ENCODE measurements at regions not wholly inside any gene's neighbourhood (a gene's known extent, or its start where the extent isn't known, plus 50 kb on each side); places are given as distances from the start of the nearest gene placed in this dataset.

- Histone ChIP-seq H3K4me2 (ENCODE audit: low read length) (no peak overlapping the region), H3K79me2 (ENCODE audit: low read length) (no peaks in the 10 kb centered on the region), H3K9ac (ENCODE audit: low read length) (no peak overlapping the region), H3K36me3 (replicated peaks; ENCODE audit: low read depth, low read length) (no peaks in the 10 kb centered on the region), H3K4me3 (ENCODE audit: low read length) (no peak overlapping the region), H3K4me1 (ENCODE audit: low read length) (no peaks in the 10 kb centered on the region), H3K27me3 (ENCODE audit: low read depth, low read length) (no peaks in the 10 kb centered on the region), H4K20me1 (ENCODE audit: insufficient read depth, low read length) (no peaks in the 10 kb centered on the region), H3K9me3 (ENCODE audit: insufficient read depth, low read length) (no peaks in the 10 kb centered on the region), H2AFZ (ENCODE audit: low read depth, low read length) (no peak overlapping the region), H3K27ac (ENCODE audit: low read length) (no peak overlapping the region)
- TF ChIP-seq CTCF (IDR thresholded peaks at IDR 0.05; ENCODE audit: low read depth, low read length) (no peak), EZH2phosphoT487 (IDR thresholded peaks at IDR 0.05; ENCODE audit: low read depth) (no peak)
Measured at GRCh38 chr4:12844141-12844540, 640.0 kb downstream of the RAB28 start.

- no peaks in the 10 kb centered on the region for H4K20me1 ChIP-seq (ENCODE audit: insufficient read depth, low read length)
- no peak overlapping the region for H2AFZ ChIP-seq (ENCODE audit: low read depth, low read length)
- H3K4me2 ChIP-seq (ENCODE audit: low read length) = no peak overlapping the region
- no peaks in the 10 kb centered on the region for H3K79me2 ChIP-seq (ENCODE audit: low read length)
- no peak overlapping the region for H3K9ac ChIP-seq (ENCODE audit: low read length)
- no peaks in the 10 kb centered on the region for H3K9me3 ChIP-seq (ENCODE audit: insufficient read depth, low read length)
- no peak overlapping the region for H3K27ac ChIP-seq (ENCODE audit: low read length)
- TF ChIP-seq CTCF (IDR thresholded peaks at IDR 0.05; ENCODE audit: low read depth, low read length) (no peak), EZH2phosphoT487 (IDR thresholded peaks at IDR 0.05; ENCODE audit: low read depth) (no peak)
- no peaks in the 10 kb centered on the region for H3K4me1 ChIP-seq (ENCODE audit: low read length)
- H3K36me3 ChIP-seq (replicated peaks; ENCODE audit: low read depth, low read length) = no peaks in the 10 kb centered on the region
- no peak overlapping the region for H3K4me3 ChIP-seq (ENCODE audit: low read length)
- H3K27me3 ChIP-seq (ENCODE audit: low read depth, low read length) = no peaks in the 10 kb centered on the region
Measured at GRCh38 chr4:12827966-12828365, 656.2 kb downstream of the RAB28 start.

- H3K27ac ChIP-seq (ENCODE audit: low read length) = no peak overlapping the region
- H3K36me3 ChIP-seq (replicated peaks; ENCODE audit: low read depth, low read length) = no peaks in the 10 kb centered on the region
- no peaks in the 10 kb centered on the region for H4K20me1 ChIP-seq (ENCODE audit: insufficient read depth, low read length)
- H3K79me2 ChIP-seq (ENCODE audit: low read length) = no peaks in the 10 kb centered on the region
- H3K9ac ChIP-seq (ENCODE audit: low read length) = no peak overlapping the region
- no peaks in the 10 kb centered on the region for H3K9me3 ChIP-seq (ENCODE audit: insufficient read depth, low read length)
- H3K4me2 ChIP-seq (ENCODE audit: low read length) = no peak overlapping the region
- H3K27me3 ChIP-seq (ENCODE audit: low read depth, low read length) = no peaks in the 10 kb centered on the region
- no peak overlapping the region for H3K4me3 ChIP-seq (ENCODE audit: low read length)
- no peak for TF ChIP-seq CTCF (IDR thresholded peaks at IDR 0.05; ENCODE audit: low read depth, low read length)
- H3K4me1 ChIP-seq (ENCODE audit: low read length) = no peaks in the 10 kb centered on the region
- no peak overlapping the region for H2AFZ ChIP-seq (ENCODE audit: low read depth, low read length)
Measured at GRCh38 chr4:12791536-12791935, 692.6 kb downstream of the RAB28 start.

GRCh38 chr4:12787261-12787660 is 696.9 kb downstream of the RAB28 start:
- no peak for TF ChIP-seq CTCF (IDR thresholded peaks at IDR 0.05; ENCODE audit: low read depth, low read length)
- no peak for TF ChIP-seq EZH2phosphoT487 (IDR thresholded peaks at IDR 0.05; ENCODE audit: low read depth)
- no peaks in the 10 kb centered on the region for H3K79me2 ChIP-seq (ENCODE audit: low read length)
- no peak overlapping the region for H3K27ac ChIP-seq (ENCODE audit: low read length)
- H3K9ac ChIP-seq (ENCODE audit: low read length) = no peak overlapping the region
- H3K4me1 ChIP-seq (ENCODE audit: low read length) = no peaks in the 10 kb centered on the region
- no peaks in the 10 kb centered on the region for H3K9me3 ChIP-seq (ENCODE audit: insufficient read depth, low read length)
- no peak overlapping the region for H2AFZ ChIP-seq (ENCODE audit: low read depth, low read length)
- no peak overlapping the region for H3K4me3 ChIP-seq (ENCODE audit: low read length)
- H3K4me2 ChIP-seq (ENCODE audit: low read length) = no peak overlapping the region
- H3K27me3 ChIP-seq (ENCODE audit: low read depth, low read length) = no peaks in the 10 kb centered on the region
- no peaks in the 10 kb centered on the region for H3K36me3 ChIP-seq (replicated peaks; ENCODE audit: low read depth, low read length)
- H4K20me1 ChIP-seq (ENCODE audit: insufficient read depth, low read length) = no peaks in the 10 kb centered on the region
